ENCODE measurements at regions not wholly inside any gene's neighbourhood (a gene's known extent, or its start where the extent isn't known, plus 50 kb on each side); places are given as distances from the start of the nearest gene placed in this dataset.
"Not testable (repeated sequence)": the region's sequence is repeated elsewhere in the genome, so short reads cannot be mapped to it uniquely, and the experiment has no call there.

- DNase-seq (ENCODE audit: low read depth in 2 of 3, low spot score in 1 of 3), result no peak
Measured at GRCh38 chr6:141401168-141401567, 731.6 kb upstream of the GJE1 start.

GRCh38 chr6:141398949-141399348 lies 733.8 kb upstream of the GJE1 start:
- DNase-seq (ENCODE audit: low read depth in 2 of 3, low spot score in 1 of 3), result no peak

- DNase-seq (ENCODE audit: low read depth in 2 of 3, low spot score in 1 of 3), result no peak
Measured at GRCh38 chr6:141395443-141396008, 737.2 kb upstream of the GJE1 start.

- DNase-seq (ENCODE audit: low read depth in 2 of 3, low spot score in 1 of 3), result no peak
Measured at GRCh38 chr6:141394565-141395051, 738.1 kb upstream of the GJE1 start.

- no peak for DNase-seq (ENCODE audit: low read depth in 2 of 3, low spot score in 1 of 3)
Measured at GRCh38 chr6:141394125-141394536, 738.6 kb upstream of the GJE1 start.

DNA sequence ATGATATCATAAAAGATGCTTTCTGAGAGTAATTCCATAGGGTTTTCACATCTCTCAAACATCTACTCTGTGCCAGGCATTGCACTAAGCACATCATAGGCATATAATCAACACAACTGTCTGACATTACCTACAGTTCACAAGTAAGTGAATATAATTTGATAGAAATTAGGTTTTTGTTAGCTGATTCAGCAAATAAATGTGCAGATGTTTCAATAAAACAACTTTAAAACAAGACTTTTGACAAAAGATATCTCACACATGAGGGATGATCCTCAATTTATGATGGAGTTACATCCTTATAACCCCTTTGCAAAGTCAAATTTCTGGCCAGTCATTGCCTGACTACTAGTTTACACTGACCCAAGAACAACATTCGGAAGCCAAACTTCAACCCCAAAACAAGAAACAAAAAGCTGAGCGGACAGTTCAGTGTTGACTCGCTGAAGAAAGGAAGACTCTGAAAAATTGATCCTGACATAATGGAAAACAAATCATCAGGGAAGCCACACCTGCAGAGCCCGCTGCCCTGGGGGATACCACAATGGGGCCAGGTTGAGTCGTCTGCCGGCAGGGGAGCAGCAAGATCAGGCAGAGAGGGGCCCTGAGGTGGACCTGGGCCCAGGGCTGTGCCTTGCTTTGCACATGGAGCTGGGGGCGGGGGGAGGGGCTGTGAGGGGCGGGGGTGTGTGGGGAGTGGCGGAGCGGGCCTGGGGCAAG lies 739.2 kb upstream of the GJE1 start:
- DNase-seq (ENCODE audit: low read depth in 2 of 3, low spot score in 1 of 3), result no peak

DNA sequence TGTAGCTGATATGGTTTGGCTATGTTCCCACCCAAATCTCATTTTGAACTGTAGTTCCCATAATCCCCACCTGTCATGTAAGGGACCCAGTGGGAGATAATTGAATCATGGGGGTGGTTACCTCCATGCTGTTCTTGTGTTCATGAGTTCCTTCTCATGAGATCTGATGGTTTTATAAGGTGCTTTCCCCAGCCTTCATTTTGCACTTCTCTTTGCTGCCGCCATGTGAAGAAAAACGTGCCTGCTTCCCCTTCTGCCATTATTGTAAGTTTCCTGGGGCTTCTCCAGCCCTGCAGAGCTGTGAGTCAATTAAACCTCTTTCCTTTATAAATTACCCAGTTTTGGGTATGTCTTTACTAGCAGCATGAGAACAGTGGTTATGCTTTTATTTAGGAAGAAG lies 741.6 kb upstream of the GJE1 start:
- not testable (repeated sequence) for DNase-seq (ENCODE audit: low read depth in 2 of 3, low spot score in 1 of 3)

GRCh38 chr6:141388666-141389065 lies 744.1 kb upstream of the GJE1 start:
- DNase-seq (ENCODE audit: low read depth in 2 of 3, low spot score in 1 of 3), result no peak

- DNase-seq (ENCODE audit: low read depth in 2 of 3, low spot score in 1 of 3), result no peak
Measured at GRCh38 chr6:141370438-141370837, 762.3 kb upstream of the GJE1 start.

DNA sequence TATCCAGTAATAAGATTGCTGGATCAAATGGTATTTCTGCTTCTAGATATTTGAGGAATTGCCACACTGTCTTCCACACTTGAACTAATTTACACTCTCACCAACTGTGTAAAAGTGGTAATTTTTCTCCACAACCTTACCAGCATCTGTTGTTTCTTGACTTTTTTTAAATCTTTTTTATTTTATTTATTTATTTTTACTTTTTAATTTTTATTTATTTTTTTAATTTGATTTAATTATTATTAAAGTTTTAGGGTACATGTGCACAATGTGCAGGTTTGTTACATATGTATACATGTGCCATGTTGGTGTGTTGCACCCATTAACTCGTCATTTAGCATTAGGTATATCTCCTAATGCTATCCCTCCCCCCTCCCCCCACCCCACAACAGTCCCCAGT lies 765.9 kb upstream of the GJE1 start:
- not testable (repeated sequence) for DNase-seq (ENCODE audit: low read depth in 2 of 3, low spot score in 1 of 3)

DNA sequence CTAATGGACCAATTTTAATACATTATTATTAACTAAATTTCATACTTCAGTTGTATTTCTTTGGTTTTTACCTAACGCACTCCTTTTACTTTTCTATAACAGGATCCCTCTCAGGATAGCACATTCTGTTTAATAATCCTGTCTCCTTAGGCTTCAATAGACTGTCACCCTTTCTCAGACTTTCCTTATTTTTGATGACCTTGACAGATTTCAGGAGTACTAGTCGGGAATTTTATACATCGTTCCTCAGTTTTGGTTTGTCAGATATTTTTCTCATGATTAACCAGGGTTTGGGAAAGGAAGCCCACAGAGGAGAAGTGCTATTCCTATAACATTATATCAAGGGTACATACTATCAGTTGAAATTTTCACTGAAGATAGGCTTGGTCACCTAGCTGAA lies 768.0 kb upstream of the GJE1 start:
- no peak for DNase-seq (ENCODE audit: low read depth in 2 of 3, low spot score in 1 of 3)

DNA sequence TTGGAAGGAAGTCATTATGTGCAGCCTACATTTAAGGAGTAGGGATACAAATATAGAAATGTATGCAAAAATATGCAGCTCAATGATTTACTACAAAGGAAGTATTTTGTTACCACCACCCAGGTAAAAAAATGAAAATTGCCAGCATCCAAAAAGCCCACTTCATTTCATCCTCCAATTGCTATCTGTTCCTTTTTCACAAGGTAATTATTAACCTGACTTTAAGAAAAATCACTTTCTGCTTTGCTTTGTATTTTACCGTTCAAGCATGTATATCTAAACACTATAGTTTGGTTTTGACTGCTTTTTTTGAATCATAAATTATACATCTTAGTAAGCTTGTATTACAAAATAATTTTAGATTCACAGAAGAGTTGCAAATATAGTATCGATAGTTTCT lies 768.5 kb upstream of the GJE1 start:
- DNase-seq (ENCODE audit: low read depth in 2 of 3, low spot score in 1 of 3), result no peak

GRCh38 chr6:141361559-141361958 lies 771.2 kb upstream of the GJE1 start:
- no peak for DNase-seq (ENCODE audit: low read depth in 2 of 3, low spot score in 1 of 3)

DNA sequence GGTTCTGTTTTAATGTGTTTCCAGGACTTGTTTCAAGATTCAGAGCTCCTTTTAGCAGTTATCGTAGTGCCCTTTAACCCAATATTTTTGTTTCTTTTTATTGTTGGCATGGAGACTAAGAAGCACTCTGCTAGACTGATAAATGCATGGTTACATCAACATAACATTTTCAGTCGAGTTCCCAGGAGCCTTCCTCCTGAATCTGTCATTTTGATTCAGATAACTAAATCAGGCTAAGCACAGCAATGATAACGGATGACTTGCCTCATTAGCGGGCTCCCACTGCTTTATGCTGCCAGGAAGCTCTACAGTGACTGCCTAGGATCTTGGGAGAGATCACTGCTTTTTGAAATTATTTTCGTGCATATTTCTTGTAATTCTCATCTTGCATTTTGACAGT lies 772.8 kb upstream of the GJE1 start:
- DNase-seq (ENCODE audit: low read depth in 2 of 3, low spot score in 1 of 3), result no peak

DNA sequence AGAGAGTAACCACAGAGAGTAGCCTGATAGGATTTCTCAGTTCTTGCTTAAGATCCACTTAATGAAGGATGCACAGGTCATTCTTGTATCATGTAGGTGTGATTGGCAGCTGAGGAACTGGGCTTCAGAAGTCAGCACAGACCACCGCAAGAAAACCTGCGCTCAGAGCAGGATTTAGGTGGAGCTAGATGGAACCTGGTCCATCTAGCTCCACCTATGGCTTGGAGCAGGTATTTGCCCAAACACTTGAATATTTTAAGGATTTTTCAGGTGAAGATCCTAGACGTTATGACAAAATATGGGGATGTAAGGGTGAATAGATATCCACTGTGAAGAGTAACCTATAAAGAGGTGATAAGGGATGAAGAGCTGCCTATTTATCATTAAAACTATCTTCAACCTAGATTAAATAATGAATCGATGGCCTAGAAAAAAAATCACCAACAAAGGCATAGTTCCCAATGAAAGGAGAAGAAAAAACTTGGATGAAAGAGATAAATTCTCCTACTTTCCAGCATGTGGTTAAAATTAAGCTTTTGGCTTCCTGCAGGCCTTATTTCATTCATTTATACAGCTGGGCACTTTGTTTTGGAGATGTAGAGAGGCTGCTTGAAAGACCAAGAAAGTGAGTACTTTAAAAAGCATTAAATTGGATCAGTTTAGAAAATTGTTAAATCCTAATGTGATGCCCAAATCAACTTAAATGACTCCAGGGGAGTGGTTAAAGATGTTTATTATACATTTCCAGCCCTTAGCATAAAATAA lies 778.4 kb upstream of the GJE1 start:
- no peak for DNase-seq (ENCODE audit: low read depth in 2 of 3, low spot score in 1 of 3)

DNA sequence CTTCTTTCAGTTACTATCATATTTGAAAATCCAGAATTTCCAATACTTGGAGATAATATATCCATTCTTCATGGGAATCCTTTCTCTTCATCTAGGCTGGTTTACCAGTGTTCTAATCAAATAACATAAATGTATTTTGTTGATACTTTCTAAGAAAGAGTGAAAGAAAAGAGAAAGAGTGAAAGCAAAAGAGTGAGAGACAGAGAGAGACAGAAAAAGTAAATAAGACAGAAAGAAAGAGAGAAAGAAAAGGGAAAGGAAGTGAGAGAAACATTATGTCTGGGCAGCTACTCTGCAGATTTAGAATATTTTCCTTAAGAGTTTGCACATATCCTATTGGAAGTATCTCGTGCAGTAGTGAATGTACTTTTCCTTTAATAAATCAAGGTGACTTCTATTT lies 781.0 kb upstream of the GJE1 start:
- DNase-seq (ENCODE audit: low read depth in 2 of 3, low spot score in 1 of 3), result no peak

- DNase-seq (ENCODE audit: low read depth in 2 of 3, low spot score in 1 of 3), result no peak
Measured at GRCh38 chr6:141349710-141350109, 783.0 kb upstream of the GJE1 start.

DNA sequence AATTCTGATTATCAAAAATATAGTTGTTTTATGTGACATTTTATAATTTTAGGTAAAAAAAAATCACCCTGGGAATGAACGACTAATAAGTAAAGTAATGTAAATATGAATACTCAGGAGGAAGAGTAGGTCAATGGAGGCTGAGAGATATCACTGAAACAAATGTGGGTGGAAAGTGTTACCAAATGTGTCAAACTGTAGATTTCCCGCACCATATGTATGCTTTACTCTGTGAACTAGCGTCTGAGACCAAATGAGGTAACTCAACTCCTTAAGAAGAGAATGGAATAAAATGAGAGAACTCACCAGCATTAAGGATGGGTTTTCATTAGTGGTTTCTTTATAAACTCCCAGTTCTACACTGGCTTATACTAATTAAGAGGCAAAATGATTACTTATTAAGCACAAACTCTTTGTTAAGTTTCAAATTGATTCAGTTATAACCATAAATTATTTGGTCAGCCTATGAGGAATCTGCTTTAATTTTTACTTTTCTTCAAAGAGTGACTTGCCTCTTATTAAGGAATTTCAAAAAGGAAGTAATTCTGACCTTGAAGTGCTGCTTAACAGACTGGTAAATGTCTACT lies 784.7 kb upstream of the GJE1 start:
- DNase-seq (ENCODE audit: low read depth in 2 of 3, low spot score in 1 of 3), result no peak

DNA sequence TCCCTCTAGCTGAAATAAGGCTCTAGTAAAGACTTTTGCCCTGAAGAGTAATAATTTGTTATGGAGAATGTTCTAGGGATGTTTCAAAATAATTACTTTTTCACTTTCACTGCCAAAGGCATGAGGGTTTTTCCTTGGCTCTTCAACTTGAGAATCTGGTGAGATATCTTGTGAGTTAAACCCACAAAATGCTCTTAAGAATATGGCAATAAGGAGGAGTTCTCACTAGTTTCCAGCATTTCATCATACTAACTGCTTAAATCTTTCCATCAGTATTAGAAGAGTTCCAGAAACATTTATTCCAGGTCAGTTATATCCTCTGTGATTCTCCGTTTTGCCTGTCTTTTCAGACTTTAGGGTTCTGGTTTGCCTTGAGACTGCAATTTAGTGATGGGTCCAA lies 785.6 kb upstream of the GJE1 start:
- no peak for DNase-seq (ENCODE audit: low read depth in 2 of 3, low spot score in 1 of 3)

GRCh38 chr6:141346535-141346934 lies 786.2 kb upstream of the GJE1 start:
- DNase-seq (ENCODE audit: low read depth in 2 of 3, low spot score in 1 of 3), result no peak

DNA sequence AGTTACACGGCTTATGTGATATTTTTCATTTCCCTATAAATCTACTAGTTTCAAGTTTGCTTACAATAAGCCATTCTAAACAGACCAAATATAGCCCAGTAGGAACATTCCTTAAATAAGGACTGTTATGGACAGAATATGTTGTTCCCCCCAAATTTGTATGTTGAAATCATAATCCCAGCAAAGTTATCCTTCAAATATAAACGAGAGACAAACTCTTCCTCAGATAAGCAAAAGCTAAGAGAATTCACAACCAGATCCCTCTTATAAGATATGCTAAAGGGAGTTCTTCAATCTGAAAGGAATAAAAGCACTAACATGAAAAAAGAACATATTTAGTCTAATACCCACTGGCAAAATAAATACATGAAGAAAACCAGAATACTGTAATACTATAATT lies 795.5 kb upstream of the GJE1 start:
- DNase-seq (ENCODE audit: low read depth in 2 of 3, low spot score in 1 of 3), result no peak

Measured in stimulated activated CD4-positive, alpha-beta T cell treated with anti-CD3 and anti-CD28 coated beads, Interleukin-12 subunit alpha, Interleukin-12 subunit beta, amount 100 ng/mL, for 48 hours (primary cell).